Stimulated activated CD4-positive, alpha-beta T cell treated with anti-CD3 and anti-CD28 coated beads, Interleukin-4, amount 100 ng/mL, for 1 hour (primary cell): ENCODE measurements at regions not wholly inside any gene's neighbourhood (a gene's known extent, or its start where the extent isn't known, plus 50 kb on each side); places are given as distances from the start of the nearest gene placed in this dataset.

Source experiments
- DNase-seq: peaks from one replicate; pipeline ENCODE4 v3.0.0-alpha.2; 2020

DNA sequence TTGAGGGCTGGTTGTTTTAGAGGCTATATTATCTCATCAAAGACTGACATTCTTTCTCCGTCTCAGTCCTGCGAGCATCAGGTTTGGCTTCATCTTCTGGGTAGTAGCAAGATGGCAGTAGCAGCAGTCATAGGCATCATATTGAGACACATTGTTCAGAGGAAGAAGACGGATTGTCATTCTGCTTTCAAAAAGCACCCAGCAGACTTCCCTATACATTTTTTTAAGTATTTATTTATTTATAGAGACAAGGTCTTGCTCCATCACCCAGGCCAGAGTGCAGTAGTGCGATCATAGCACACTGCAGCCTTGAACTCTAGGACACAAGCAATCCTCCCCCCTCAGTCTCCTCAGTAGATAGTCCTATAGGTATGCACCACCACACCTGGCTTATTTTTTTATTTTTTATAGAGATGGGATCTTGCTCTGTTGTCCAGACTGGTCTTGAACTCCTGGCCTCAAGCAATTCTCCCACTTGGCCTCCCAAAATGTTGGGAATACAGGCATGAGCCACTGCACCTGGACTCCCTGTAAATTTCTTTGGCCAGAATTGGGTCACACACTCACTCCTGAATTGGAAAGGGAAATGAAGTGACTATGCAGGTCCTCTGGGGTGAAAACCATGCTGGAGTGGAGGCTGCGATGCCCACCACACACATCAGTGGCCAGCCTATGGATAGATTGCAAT lies 125.4 kb downstream of the SLC38A6 start:
- DNase-seq = no peak

- DNase-seq = no peak
These were observed 123.3 kb downstream of the SLC38A6 start for GRCh38 chr14:61104358-61104757.

DNA sequence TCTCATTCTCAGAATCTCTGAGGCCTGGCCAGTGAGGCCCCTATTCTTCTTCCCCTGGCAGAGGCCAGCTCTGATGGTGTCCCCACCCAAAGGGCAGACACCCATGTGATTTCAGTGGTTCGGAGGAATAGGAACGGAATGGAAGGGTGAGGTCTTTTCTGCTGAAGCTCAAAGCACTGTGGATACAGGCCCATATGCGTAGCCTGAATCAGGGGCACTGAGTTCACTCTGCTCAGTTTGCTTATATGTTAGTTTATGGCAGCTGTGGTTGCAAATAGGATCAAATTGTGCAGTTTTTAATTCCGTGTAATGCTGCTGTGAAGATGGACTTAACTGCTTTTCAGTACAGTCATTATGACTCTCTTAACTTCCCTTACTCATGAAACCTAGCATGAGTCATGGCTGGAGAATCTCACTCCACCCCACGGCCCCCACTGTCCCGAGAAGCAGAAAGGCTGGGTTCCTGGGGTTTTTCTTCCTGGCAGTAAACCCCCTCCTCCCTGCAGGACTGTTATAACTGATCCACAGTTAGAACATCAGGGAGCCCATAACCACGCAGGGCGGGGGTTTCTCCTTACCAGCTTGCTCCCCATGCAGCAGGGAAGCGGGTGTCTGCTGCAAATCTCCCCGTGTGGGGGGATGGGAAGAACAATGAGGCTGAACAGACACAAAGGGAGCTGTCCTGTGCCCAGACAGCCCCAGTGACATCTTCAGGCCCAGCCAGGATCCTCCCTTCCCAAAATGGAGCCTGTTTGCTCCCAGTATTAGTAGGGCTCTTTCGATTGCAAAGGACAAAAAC lies 122.7 kb downstream of the SLC38A6 start:
- no peak for DNase-seq

DNA sequence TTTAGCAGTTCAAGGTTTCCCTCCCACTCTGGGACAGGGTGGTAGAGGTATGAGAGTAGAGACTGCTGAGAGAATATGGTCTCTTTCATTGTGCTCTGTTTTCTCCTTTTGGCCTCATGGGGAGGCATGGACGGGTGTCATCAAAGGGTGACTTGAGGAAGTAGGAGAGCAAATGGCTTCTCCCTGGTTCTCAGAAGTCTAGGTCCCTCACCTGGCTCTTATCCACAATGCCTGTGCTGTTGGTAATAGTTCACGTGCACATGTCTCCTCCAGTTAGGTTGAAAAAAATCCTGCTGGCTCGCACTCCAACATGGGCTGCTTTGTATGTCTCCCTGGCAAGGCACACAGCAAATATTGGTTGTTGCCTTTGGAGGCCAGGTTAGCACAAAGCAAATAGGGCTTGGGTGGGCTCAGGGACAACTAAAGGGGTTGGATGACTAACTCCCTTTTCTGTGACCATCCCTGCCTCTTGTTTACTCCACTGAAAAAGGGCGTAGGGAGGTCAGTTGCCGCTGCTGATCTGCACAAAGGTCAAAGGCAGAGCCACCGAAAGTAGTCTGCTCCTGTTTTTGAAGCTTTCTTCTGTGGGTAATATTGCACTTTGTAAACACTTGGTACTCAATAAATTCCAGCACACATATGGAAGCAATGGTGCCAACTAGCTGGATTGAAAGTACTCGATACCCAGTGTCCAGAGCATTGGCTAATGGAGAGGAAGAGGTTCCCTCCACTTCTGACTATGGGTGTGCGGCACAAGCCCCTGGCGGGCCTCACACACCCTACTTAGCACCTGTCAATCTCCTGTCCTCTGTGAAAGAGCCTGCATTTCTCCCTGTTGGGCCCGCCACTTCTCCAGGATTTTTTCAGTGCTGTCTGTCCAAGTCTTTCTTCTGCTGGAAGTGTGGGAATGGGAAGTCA lies 121.8 kb downstream of the SLC38A6 start:
- no peak for DNase-seq
